ENCODE measurements at regions not wholly inside any gene's neighbourhood (a gene's known extent, or its start where the extent isn't known, plus 50 kb on each side); places are given as distances from the start of the nearest gene placed in this dataset.

DNA sequence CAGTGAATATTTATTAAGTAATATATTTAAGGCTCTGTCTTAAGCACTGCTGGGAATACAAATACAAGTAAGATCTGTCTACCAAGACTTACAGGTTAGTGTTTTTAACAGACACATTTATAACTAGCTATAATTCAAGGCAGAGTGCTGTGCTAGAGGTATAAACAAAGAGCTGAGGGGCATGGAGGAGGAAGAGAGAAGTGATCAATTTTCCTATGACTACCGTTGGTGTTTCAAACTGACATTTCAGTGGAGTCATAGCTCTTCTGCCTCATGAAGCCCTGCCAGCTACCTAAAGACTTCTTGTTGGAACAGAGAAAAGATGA lies 79.9 kb downstream of the CYB561 start:
- H3K4me3 ChIP-seq (ENCODE audit: low read depth, low read length) = no peak overlapping the region
- DNase-seq (ENCODE audit: low read depth) = no peak
- TF ChIP-seq, protein P1, sequence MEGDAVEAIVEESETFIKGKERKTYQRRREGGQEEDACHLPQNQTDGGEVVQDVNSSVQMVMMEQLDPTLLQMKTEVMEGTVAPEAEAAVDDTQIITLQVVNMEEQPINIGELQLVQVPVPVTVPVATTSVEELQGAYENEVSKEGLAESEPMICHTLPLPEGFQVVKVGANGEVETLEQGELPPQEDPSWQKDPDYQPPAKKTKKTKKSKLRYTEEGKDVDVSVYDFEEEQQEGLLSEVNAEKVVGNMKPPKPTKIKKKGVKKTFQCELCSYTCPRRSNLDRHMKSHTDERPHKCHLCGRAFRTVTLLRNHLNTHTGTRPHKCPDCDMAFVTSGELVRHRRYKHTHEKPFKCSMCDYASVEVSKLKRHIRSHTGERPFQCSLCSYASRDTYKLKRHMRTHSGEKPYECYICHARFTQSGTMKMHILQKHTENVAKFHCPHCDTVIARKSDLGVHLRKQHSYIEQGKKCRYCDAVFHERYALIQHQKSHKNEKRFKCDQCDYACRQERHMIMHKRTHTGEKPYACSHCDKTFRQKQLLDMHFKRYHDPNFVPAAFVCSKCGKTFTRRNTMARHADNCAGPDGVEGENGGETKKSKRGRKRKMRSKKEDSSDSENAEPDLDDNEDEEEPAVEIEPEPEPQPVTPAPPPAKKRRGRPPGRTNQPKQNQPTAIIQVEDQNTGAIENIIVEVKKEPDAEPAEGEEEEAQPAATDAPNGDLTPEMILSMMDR (IDR thresholded peaks at IDR 0.05; ENCODE audit: insufficient read depth, low read depth, low read length) = no peak

DNA sequence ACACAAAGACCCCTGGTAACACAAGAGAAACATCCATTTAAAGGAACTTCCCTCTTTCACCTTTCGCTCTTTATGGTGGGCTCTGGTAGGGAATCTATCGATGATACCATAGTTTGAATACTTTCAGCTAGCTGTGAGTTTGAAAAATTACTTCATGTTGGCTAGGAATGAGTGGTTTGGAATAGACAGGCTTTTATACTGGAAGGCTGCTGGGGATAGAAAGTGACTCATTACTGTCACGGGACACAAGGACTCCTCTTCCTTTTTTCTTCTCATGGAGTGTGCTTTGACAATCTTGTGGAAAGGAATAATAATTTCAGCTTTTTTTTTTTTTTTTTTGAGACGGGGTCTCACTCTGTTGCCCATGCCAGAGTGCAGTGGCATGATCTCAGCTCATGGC lies 76.9 kb downstream of the CYB561 start:
- DNase-seq (ENCODE audit: low read depth) = peak; percentile 44
- TF ChIP-seq, protein P1 (IDR thresholded peaks at IDR 0.05; ENCODE audit: insufficient read depth, low read depth, low read length) = no peak
- H3K4me3 ChIP-seq (ENCODE audit: low read depth, low read length) = no peak overlapping the region

DNA sequence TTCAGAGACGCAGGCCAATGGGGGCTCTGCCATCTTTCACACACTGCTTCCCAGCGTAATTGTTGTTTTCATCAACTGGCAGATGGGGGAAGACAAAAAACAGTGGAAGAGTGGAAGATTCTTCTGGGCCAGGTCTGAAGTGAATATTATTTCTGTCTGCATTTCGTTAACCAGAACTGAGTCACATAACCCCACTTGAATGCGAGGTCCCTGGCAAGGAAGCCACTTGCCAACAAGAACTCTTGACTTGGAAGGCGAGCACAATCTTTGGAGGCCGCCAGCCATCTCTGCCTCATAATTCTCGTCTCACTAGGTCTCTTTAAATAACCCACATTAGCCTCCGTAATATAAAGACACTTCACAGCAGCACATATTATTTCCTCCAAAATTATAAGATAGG lies 75.4 kb downstream of the CYB561 start:
- TF ChIP-seq, protein P1 (IDR thresholded peaks at IDR 0.05; ENCODE audit: insufficient read depth, low read depth, low read length) = no peak
- no peak overlapping the region for H3K4me3 ChIP-seq (ENCODE audit: low read depth, low read length)
- DNase-seq (ENCODE audit: low read depth) = no peak

DNA sequence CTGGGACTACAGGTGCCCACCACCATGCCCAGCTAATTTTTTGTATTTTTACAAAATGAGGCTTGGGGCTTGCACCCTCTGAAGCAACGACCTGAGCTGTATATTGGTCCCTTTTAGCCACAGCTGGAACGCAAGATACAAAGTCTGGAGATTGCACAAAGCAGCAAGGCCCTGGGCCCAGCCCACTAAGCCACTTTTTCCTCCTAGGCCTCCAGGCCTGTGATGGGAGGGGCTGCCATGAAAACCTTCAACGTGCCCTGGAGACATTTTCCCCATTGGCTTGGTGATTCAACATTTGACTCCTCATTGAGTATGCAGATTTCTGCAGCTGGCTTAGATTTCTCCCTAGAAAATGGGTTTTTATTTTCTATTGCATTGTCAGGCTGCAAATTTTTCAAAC lies 69.2 kb downstream of the CYB561 start:
- TF ChIP-seq, protein P1 (IDR thresholded peaks at IDR 0.05; ENCODE audit: insufficient read depth, low read depth, low read length) = no peak
- no peak for DNase-seq (ENCODE audit: low read depth)
- H3K4me3 ChIP-seq (ENCODE audit: low read depth, low read length) = no peak overlapping the region

DNA sequence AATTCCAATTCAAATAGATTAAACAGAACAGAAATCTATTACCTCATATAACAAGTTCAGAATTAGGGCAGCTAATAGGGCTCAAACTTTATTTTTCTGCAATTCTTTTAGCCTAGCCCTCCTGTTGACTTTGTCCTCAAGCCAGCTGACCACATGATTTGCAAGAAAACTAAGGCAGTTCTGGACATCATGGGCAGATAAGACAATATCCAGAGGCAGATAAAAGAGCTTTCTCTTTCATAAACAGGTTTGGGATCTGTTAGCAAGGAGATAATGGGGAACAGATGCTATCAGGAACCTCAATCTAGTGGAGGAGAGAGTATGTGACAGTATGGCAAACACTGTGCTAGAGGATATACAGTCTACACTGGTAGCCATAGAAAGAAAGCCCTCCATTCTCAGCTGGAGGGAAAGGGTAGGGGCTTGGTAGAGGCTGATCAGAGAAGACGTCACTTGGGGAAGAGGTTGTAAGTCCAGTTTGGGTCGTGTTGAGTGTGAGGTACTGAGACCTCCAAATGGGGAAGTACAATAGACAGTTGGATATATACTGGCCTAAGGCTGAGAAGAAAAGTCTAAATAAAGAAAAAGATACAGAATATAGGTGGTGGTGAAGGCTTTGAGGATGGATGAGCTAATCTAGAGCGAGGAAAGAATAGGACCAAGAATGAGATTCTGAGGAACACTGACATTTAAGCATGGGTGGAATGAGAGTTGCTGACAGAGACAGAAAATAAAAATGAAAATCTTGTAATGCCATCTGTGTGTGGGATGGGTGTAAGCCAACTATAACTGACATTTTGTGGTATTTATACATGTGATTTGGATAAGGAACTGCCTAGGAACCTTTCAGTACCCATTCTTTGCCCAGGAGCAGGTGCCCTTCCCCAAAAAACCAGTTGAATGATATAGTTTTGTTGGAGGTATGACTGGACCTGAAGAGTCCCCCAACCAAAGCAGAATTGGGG lies 67.4 kb downstream of the CYB561 start:
- TF ChIP-seq, protein P1 (IDR thresholded peaks at IDR 0.05; ENCODE audit: insufficient read depth, low read depth, low read length) = no peak
- DNase-seq (ENCODE audit: low read depth) = peak; percentile 34

DNA sequence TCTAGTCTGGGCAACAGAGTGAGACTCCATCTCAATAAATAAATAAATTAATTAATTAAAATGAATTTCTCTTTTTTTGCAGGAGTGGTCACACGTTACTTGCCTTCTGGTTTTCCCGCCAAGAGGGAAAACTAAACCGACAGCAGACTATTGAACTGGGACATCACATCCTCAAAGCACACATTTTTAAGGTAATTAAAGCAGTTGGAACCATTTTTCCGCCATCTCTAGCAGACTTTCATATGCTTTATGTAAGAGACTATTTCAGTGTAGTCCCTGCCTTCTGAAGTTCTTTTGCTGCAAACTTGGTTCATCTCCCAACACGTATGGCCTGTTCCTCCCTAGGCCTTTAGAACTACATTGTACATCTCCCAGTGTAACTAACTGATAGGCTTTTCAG lies 66.5 kb downstream of the CYB561 start:
- TF ChIP-seq, protein P1 (IDR thresholded peaks at IDR 0.05; ENCODE audit: insufficient read depth, low read depth, low read length) = no peak
- no peak for DNase-seq (ENCODE audit: low read depth)
- H3K4me3 ChIP-seq (ENCODE audit: low read depth, low read length) = no peak overlapping the region

More for the DNA sequence above, 67.4 kb downstream of the CYB561 start:
- H3K4me3 ChIP-seq (ENCODE audit: low read depth, low read length) = no peak overlapping the region

Measured in fibroblast of villous mesenchyme (primary cell).